ENCODE measurements at regions not wholly inside any gene's neighbourhood (a gene's known extent, or its start where the extent isn't known, plus 50 kb on each side); places are given as distances from the start of the nearest gene placed in this dataset.

GRCh38 chrX:144790148-144790547 is 457.2 kb upstream of the SPANXN1 start:
- no peak overlapping the region for H3K27ac ChIP-seq
- no peak for TF ChIP-seq CTCF (conservative IDR thresholded peaks at IDR 0.05)

DNA sequence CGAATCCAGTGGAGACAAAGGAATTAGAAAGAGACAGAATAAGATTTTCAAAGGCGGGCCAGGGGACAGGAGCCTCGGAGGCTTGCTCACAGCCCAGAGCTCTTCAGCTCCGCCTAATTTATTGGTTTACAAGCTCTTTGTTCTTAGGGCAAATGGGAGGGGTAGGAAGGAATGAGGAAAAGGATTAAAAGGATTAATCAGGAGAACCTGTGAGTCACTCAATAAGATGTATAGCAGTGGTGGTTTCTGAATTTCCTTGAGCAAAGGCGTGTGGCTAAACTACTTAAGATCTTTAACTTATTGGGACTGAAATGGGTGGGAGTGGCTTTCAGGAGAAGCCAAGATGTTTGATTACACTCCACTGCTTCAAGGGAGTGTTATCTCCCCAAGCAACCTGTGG is 456.0 kb upstream of the SPANXN1 start:
- no peak overlapping the region for H3K27ac ChIP-seq
- no peak for TF ChIP-seq CTCF (conservative IDR thresholded peaks at IDR 0.05)

GRCh38 chrX:144798972-144799371 is 448.3 kb upstream of the SPANXN1 start:
- H3K27ac ChIP-seq: no peak overlapping the region
- no peak for TF ChIP-seq CTCF (conservative IDR thresholded peaks at IDR 0.05)

GRCh38 chrX:144801786-144802185 is 445.5 kb upstream of the SPANXN1 start:
- TF ChIP-seq CTCF (conservative IDR thresholded peaks at IDR 0.05): no peak
- H3K27ac ChIP-seq: no peak overlapping the region

- H3K27ac ChIP-seq: no peak overlapping the region
- no peak for TF ChIP-seq CTCF (conservative IDR thresholded peaks at IDR 0.05)
Measured at GRCh38 chrX:144809025-144809424, 438.3 kb upstream of the SPANXN1 start.

DNA sequence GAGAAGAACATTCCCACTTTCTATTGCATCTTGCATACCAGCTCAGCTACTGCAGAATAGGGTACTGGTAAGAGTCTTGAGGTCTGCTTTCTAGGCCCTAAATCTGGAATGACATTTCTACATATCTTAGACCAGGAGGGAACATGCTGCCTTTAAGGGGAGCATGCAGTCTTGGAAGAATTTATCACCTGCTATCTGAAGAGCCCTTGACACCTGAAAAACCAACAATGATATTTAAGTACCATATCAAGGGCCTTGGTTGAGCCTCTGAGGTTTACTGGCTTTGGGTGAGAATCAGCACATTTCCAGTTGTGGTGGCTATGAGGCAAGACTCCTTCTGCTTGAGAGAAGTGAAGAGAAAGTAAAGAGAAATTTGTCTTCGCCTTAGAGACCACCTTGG is 436.8 kb upstream of the SPANXN1 start:
- no peak for TF ChIP-seq CTCF (conservative IDR thresholded peaks at IDR 0.05)
- H3K27ac ChIP-seq: no peak overlapping the region

GRCh38 chrX:144819406-144819805 is 427.9 kb upstream of the SPANXN1 start:
- no peak for TF ChIP-seq CTCF (conservative IDR thresholded peaks at IDR 0.05)
- H3K27ac ChIP-seq: no peak overlapping the region

DNA sequence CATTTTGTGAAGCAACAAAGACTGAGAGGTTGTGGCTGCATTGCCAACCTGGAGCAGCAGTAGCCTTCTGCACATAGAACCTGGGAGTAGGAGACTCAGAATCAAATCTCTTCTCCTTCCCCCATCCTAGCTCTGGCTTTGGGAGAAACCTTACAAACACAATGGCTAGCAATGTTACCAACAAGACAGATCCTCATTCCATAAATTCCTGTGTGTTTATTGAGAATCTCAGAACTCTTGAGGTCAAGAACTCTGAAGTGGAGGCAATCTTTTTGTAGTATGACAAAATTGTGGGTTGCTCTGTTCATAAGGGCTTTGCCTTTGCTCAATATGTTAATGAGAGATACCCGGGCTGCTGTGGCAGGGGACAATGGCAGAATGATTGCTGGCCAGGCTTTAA is 406.7 kb upstream of the SPANXN1 start:
- no peak overlapping the region for H3K27ac ChIP-seq
- TF ChIP-seq CTCF (conservative IDR thresholded peaks at IDR 0.05): no peak

Measured in VCaP (cell line).